ENCODE measurements at regions not wholly inside any gene's neighbourhood (a gene's known extent, or its start where the extent isn't known, plus 50 kb on each side); places are given as distances from the start of the nearest gene placed in this dataset.

DNA sequence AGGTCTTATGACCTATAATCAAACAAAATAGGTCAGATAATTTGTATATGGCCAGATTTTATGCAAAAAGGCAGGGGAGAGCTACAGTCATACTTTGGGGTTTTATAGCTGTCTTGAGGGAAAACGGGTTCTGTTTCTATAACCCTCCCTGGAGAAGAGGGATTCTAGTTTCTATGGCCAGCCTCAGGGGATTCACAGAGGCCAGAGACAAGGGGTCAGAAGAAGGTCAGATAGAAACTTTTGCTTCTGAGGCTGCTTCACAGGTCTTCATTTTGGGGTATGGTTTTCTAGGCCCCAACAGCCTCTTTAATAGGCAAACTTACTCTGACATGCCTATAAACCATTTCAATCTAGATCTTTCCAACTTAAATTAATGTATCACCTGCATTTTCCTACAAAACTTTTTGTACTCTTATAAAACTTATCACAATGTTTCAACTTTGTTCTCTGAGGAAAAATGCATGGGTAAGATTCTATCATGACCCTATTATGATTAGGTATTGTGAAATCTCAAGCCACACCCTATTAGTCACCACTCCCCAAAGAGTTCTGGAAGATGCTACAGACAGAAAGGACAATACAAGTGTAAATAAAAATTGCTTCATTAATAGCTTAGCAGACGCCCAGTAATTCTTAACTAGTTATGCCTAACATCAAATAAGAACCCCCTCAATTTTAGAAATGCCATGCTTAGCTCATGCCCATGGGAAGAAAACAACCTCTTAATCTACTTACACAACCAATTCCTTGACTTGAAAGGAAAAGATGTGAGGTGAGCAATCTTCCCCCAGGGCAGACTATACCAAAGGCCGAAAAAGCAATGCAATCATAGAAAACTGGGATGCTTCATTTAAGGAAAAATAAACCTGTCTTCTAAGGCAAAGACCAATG is 396.6 kb downstream of the TLR4 start:
- in situ Hi-C loops (cut with HindIII; ENCODE audit: low pct_unique_long_range_greater_than_20kb, low sequenced_read_pairs), result no loop called here

DNA sequence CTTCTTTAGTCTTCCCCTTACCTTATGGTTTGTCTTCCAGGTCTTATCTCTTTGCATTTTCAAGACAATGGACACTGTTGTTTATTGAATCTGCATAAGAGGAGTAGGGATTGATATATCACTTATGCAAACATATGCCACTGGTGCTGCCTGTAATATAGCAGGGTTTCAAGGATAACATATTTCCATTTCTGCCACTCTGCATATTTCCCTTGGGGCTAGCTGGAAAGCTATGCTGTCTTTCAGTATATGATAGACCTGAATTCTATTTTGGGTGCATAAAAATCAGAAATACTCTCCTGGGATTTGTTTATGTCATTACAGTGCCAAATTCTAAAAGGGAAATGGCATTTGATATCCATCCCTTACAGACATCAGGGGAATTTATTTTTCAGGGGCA is 400.2 kb downstream of the TLR4 start:
- DNase-seq (ENCODE audit: low read depth, low spot score), result no peak
- in situ Hi-C loops (cut with HindIII; ENCODE audit: low pct_unique_long_range_greater_than_20kb, low sequenced_read_pairs), result no loop called here

More for the DNA sequence above, 396.6 kb downstream of the TLR4 start:
- DNase-seq (ENCODE audit: low read depth, low spot score), result no peak

DNA sequence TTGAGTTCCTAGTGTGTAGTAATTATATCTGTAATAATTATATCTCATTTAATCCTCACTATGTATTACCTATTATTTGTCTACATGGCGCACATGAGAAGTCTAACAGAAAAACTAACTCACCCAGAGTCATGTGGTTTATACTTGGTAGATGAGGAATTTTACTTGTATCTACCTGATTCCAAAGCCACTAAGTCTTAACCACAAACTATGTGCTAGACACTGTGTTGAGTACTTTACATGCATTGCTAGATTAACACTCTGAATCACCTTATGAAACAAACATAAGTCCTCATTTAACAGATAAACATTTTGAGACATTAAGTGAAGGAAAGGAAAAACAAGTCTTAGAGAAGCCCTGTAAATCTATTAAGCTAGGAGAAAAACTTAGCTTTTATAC is 404.8 kb downstream of the TLR4 start:
- DNase-seq (ENCODE audit: low read depth, low spot score), result no peak
- in situ Hi-C loops (cut with HindIII; ENCODE audit: low pct_unique_long_range_greater_than_20kb, low sequenced_read_pairs), result no loop called here

DNA sequence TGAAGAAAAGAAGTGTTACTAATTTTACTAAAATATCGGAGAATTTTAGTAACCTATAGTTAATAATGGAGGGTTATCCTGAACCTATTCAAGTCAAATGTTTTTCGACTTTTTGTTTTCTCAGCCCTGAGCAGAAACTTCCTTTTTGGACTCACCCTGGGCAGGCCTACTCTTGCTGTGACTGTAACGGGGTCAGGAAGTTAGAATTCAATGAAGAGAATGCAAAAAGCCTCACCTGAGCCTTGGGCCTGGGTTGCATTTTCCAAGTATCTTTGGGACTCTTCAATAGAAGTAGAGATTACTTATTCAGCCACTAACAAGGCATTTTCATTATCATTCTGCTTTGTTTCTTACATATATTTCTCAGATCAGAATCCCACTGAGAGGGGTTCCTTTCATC is 405.3 kb downstream of the TLR4 start:
- DNase-seq (ENCODE audit: low read depth, low spot score), result no peak
- in situ Hi-C loops (cut with HindIII; ENCODE audit: low pct_unique_long_range_greater_than_20kb, low sequenced_read_pairs), result no loop called here

DNA sequence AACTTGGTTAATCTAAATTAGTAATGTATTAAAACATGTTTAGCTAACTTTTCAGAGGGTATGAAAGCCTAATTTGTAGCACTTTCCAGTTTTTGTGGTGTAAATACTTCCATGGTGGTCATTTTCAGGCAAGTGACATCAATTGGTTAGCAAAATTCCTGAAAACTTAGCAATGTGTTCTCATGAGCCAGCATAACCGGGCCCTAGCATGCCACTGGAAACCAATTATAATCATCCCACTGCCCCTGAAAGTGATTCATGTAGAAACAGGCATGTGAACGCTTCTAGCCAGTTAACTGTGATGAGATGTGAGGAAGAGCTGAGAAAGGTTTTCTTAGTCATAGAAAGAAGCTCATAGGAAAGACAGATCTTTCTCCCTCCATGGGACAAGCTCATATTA is 417.2 kb downstream of the TLR4 start:
- in situ Hi-C loops (cut with HindIII; ENCODE audit: low pct_unique_long_range_greater_than_20kb, low sequenced_read_pairs), result no loop called here
- DNase-seq (ENCODE audit: low read depth, low spot score), result no peak

DNA sequence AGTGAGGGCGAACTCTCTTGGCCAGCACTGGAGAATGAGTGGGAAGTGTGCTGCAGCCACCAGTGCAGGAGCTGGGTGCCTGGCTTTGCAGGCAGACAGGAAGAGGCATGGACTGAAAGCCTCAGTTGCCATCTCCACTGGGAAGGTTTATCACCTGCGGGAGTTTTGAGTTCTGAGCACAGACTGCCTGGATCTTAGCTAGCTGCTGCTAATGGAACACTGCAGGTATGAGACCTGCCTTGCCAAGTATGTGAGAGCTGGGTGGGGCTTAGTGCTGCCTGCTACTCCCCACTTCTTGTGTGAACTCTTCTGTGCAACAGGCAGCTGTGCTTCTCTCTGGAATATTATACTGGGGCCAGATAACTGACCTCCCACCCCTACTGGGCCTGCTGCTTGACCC is 424.1 kb downstream of the TLR4 start:
- in situ Hi-C loops (cut with HindIII; ENCODE audit: low pct_unique_long_range_greater_than_20kb, low sequenced_read_pairs), result no loop called here
- DNase-seq (ENCODE audit: low read depth, low spot score), result no peak

DNA sequence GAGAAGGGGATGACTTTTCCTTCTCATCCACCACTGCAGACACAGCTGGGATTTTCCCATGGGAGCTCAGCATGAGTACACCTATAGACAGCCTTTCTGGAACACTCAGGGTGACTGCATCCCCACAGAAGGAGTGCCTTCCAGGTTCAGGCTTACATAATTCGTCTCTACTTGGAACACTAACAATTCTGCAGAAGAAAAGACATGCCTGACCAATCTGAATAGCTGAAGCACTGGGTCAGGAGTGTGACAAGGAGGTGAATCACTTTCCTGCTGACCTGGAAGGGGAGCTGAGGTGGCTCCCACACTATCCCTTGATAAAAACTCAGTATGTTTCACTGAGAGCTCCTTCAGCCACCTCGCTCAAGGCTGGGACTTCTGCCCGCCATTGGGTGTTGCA is 425.3 kb downstream of the TLR4 start:
- in situ Hi-C loops (cut with HindIII; ENCODE audit: low pct_unique_long_range_greater_than_20kb, low sequenced_read_pairs), result no loop called here
- no peak for DNase-seq (ENCODE audit: low read depth, low spot score)

DNA sequence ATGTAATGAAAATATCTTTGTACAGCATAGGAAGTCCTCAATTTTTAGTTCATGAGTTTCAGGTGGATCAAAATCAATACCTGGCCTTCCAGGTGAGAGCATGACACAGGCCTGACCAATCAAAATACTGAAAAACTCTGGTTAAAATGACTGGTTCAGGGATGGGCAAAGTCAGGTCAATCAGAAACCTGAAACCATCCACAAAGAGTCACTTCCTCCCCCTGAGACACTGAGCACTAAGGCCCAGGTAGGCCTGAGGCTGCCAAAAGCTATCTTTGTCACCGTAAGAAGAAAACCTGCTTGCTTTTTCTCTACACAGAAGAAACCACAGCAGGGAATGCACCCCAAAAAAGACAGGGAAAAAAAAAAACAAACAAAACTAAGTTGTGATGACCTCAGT is 444.8 kb downstream of the TLR4 start:
- in situ Hi-C loops (cut with HindIII; ENCODE audit: low pct_unique_long_range_greater_than_20kb, low sequenced_read_pairs), result no loop called here
- no peak for DNase-seq (ENCODE audit: low read depth, low spot score)

DNA sequence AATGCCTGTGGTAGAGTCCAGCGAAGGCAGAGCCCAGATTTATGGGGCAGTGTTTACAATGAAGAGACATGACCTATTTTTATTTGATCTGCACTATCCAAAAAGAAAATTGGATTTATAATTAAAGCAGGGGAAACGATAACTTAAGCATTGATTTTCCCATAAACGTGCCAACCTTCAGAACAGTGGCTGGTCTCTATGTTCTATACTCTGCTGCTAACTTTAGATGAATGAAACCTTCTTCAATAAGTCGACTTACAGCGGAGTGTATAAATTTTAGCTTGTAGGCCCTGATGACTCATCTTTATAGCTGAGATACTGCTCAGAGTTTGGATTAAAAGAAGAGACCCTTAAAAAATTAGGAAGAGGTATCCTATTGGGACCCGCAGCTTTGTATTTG is 452.6 kb downstream of the TLR4 start:
- in situ Hi-C loops (cut with HindIII; ENCODE audit: low pct_unique_long_range_greater_than_20kb, low sequenced_read_pairs), result no loop called here
- no peak for DNase-seq (ENCODE audit: low read depth, low spot score)

DNA sequence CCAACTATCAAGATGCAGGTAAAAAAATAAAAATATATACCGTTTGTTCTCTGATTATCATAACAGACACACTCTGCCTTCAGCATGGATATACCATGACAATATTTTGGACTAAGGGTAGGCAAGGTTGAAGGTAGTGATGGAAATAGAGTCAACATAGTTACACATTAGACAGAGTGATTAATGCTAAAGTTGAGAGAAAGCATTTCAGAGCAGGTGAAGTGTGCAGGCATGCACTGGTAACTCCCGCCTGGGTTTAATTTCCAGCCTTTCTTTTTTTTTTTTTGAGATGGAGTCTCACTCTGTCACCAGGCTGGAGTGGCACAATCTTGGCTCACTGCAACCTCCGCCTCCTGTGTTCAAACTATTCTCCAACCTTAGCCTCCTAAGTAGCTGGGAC is 458.5 kb downstream of the TLR4 start:
- no peak for DNase-seq (ENCODE audit: low read depth, low spot score)
- in situ Hi-C loops (cut with HindIII; ENCODE audit: low pct_unique_long_range_greater_than_20kb, low sequenced_read_pairs), result no loop called here

DNA sequence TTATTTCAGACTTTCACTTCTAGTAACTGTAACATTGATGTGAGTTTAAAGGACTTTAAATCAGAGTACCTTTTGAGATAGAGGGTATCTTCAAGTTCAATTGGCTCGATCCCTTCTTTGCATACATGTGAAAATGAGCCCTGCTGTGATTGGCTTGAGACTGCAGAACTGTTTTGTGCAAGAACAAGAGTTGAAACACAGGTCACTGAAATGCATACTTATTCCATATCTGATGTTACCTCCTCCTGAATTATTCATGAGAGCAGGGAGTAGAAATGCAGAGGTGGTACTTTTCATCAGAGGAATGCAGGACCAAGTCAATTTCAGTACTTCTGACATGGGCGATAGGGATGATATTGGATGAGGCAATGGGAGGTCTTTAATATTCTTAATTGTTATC is 459.5 kb downstream of the TLR4 start:
- in situ Hi-C loops (cut with HindIII; ENCODE audit: low pct_unique_long_range_greater_than_20kb, low sequenced_read_pairs), result no loop called here
- no peak for DNase-seq (ENCODE audit: low read depth, low spot score)

DNA sequence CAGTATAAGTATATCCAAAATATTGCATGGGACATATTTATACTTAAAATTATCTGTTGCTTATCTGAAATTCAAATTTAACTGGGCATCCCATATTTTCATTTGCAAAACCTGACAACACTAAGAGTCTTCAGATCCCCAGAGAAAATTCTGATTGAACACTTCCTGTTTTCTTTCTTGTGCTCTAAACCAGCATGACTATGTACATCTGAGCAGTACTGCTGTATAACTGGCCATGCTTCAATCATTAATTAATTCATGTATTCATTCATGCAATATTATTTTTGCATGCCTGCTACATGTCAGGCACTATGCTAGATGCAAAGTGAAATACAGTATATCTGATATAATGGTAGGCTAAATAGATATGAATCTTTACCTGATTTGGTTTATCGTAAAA is 461.2 kb downstream of the TLR4 start:
- DNase-seq (ENCODE audit: low read depth, low spot score), result no peak
- in situ Hi-C loops (cut with HindIII; ENCODE audit: low pct_unique_long_range_greater_than_20kb, low sequenced_read_pairs), result no loop called here

DNA sequence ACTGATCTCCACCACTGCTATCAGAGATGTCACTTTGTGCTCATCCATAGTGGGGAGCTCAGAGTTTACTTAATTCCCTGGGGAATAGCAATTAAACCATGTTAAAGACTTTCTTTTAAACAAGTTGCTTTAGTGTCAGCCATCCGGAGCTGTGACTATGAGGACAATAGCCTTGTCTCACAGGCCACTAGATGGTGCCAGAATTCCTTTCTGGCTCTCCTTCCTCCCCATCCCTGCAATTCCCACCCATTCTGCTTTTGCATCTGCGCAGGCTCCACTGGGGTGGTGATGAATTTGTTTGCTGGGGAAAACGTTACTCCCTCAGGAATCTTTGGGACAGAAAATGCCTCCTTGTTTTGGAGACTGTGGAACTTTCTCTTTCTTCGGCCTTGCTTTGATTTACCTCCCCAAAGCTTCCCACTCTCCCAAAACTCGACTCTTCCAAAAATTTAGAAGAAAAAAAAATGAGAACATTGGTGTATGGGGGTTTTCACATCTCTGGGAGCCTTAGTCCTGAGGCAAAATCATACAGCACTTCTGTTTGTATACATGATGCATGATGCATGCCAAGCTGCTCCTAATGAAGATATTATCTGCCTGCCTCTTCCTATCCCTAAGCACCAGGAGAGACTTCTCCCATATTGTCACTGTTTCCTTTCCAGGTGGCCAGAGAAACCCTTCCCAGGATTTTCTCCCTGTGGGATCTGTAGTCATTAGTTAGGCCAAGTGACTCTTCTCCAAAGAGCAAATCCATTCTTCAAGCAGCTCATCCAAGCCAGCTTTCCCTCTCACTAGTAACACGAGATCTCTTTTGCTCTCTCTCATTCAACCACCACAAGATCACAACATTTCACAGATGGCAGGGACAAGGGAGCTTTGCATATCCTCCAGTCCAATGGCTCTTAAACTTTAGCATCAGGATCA is 466.1 kb downstream of the TLR4 start:
- peak; percentile 80 for DNase-seq (ENCODE audit: low read depth, low spot score)
- in situ Hi-C loops (cut with HindIII; ENCODE audit: low pct_unique_long_range_greater_than_20kb, low sequenced_read_pairs), result no loop called here

DNA sequence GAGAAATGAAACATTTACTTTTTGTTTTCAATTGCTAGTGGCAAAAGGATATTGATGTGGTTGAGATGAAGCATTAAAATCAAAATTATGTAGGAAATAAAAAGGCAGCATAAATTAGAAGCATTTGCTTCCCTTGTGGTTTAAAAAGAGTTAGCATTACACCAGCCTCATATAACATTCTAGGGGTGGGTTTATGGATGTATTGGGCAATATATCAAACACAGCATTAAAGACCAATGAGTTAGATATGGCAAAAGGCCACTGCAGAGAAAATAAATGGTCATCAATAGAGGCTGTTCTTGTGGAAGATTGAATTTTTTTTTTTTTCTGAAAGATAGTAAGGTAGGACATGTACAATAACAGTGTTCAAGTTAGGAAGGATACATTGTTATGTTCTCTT is 473.0 kb downstream of the TLR4 start:
- no peak for DNase-seq (ENCODE audit: low read depth, low spot score)
- in situ Hi-C loops (cut with HindIII; ENCODE audit: low pct_unique_long_range_greater_than_20kb, low sequenced_read_pairs), result no loop called here

DNA sequence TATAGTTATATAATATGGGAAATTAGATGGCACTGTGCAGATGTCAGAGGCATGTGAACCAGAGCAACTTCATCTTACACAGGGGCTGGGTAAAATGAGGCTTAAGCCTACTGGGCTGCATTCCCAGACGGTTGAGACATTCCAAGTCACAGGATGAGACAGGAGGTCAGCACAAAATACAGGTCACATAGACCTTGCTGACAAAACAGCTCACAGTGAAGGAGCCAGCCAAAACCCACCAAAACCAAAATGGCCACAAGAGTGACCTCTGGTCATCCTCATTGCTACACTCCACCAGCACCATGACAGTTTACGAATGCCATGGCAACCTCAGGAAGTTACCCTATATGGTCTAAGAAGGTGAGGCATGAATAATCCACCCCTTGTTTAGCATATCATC is 479.4 kb downstream of the TLR4 start:
- DNase-seq (ENCODE audit: low read depth, low spot score), result no peak
- in situ Hi-C loops (cut with HindIII; ENCODE audit: low pct_unique_long_range_greater_than_20kb, low sequenced_read_pairs), result no loop called here

DNA sequence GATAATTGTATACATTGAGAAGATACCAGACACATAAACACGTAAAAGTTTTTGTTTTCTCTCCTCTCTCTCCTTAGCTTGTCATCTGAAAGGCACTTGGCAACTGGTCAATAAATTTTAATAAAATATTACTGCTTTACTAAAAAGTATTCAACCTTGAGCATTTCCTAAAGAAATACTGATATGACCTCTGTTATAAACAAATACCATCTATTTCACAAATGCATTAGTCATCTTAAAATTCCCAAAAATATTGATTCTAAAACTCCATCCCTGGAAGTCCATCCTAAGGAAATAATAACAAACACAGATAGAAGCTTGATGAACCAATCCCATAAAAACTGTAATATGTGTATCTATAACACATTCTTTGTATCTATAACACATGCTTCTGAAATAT is 483.2 kb downstream of the TLR4 start:
- in situ Hi-C loops (cut with HindIII; ENCODE audit: low pct_unique_long_range_greater_than_20kb, low sequenced_read_pairs), result no loop called here
- DNase-seq (ENCODE audit: low read depth, low spot score), result no peak

DNA sequence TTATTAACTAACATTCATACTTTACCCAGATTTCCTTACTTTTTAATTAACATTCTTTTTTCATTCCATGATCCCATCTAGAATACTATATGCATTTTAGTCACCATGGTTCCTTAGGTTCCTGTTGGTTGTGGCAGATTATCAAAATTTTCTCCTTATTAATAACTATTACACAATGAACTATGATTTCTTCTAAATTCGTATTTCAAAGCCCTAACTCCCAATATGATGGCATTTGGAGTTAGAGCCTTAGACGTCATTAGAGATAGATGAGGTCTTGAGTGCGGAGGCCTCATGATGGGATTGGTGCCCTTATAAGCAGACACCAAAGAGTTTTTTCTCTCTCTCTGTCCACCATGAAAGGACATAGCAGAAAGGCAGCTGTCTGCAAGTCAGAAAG is 485.4 kb downstream of the TLR4 start:
- in situ Hi-C loops (cut with HindIII; ENCODE audit: low pct_unique_long_range_greater_than_20kb, low sequenced_read_pairs), result no loop called here
- no peak for DNase-seq (ENCODE audit: low read depth, low spot score)

DNA sequence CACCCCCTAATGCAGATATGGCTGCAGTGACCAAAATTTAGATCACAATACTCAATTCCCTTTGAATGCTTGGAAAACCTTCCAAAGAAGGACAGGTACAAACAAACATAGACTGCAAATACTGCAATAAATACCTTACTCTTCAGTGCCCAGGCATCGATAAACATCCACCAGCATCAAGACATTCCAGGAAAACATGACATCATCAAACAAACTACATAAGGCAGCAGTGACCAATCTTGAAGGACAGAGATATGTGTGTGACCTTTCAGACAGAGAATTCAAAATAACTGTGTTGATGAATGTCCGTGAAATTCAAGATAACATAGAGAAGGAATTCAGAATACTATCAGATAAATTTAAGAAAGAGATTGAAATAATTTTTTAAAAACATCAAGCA is 488.6 kb downstream of the TLR4 start:
- DNase-seq (ENCODE audit: low read depth, low spot score), result no peak
- in situ Hi-C loops (cut with HindIII; ENCODE audit: low pct_unique_long_range_greater_than_20kb, low sequenced_read_pairs), result no loop called here

DNA sequence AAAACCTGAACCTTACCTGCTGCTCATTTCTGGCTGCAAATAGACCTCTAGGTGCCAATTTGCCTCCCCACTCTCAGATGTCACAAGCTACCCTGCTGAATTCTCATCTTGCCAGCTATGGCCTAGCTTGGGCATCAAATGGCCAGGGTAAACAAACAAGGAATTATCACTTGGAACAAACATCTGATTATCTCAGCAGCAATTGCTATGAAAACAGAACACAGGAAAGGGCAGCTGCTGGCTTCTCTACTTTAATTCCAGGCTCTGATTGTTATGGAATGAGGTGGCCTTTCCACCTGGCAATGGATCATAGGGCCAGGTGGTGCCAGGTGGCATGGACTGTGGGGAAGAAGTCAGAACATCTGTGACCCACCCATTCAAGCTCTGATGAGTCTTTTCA is 505.1 kb downstream of the TLR4 start:
- in situ Hi-C loops (cut with HindIII; ENCODE audit: low pct_unique_long_range_greater_than_20kb, low sequenced_read_pairs), result no loop called here

More for the DNA sequence above, 505.1 kb downstream of the TLR4 start:
- DNase-seq (ENCODE audit: low read depth, low spot score), result no peak
